A549 (cell line): ENCODE measurements at regions not wholly inside any gene's neighbourhood (a gene's known extent, or its start where the extent isn't known, plus 50 kb on each side); places are given as distances from the start of the nearest gene placed in this dataset.

Experiments used
- ATAC-seq, 2 experiments: fragments of 200-7000 bp in 1 of 2; fragments of >200 bp in 1 of 2; cut with Nextera tagmentation in 1 of 2; cut with Tn5 transposase in 1 of 2; 3 replicates each; pipeline versions ENCODE4 v1.8.0 to v1.9.1; 2018 to 2020; ENCODE audit warnings: mild to moderate bottlenecking in 1 of 2, moderate library complexity in 1 of 2
- CTCF ChIA-PET: fragments of 300-600 bp; sonication (Branson Sonifier 250); formaldehyde crosslinking; extraction: SDS; loops from one replicate; lab custom pipeline; 2021; ENCODE audit warnings: antibody characterized with exemption, inconsistent platforms; lab: Yijun Ruan, JAX
- POLR2A ChIA-PET: fragments of 350-600 bp; formaldehyde crosslinking; extraction: SDS; loops from one replicate; lab custom pipeline; 2021; ENCODE audit warnings: antibody characterized with exemption, inconsistent platforms; lab: Yijun Ruan, JAX
- DNase-seq, 2 experiments: peaks; one replicate each; pipeline versions ENCODE4 v3.0.0 to v3.0.0-alpha.2; 2011 to 2016; ENCODE audit warnings: low read depth in 1 of 2, low spot score in 1 of 2
- FAIRE-seq: peaks from 2 replicates; lab custom pipeline; 2011; peaks lifted over from hg19 to GRCh38; lab: Jason Lieb, UNC
- H3K27ac ChIP-seq, 2 experiments: fragments of >200 bp; sonication (Bioruptor Twin); formaldehyde crosslinking; 3 replicates each; pipeline ENCODE4 v1.5.1; 2016 to 2017
- H3K4me1 ChIP-seq: fragments of >200 bp; sonication (Bioruptor Twin); formaldehyde crosslinking; 3 replicates; pipeline ENCODE4 v1.6.1; 2016
- H3K4me2 ChIP-seq: fragments of >200 bp; sonication (Bioruptor Twin); formaldehyde crosslinking; 3 replicates; pipeline ENCODE4 v1.6.1; 2016
- H3K4me3 ChIP-seq: fragments of >200 bp; sonication (Bioruptor Twin); formaldehyde crosslinking; 3 replicates; pipeline ENCODE4 v1.5.1; 2016
- H3K9me3 ChIP-seq: fragments of >200 bp; sonication (Bioruptor Twin); formaldehyde crosslinking; 3 replicates; pipeline ENCODE4 v1.6.1; 2016
- ATOH8 ChIP-seq: fragments of 250-450 bp; sonication (Bioruptor Pico); IDR thresholded peaks from 2 replicates; pipeline ENCODE4 v1.5.0; 2020; ENCODE audit warnings: low read depth, mild to moderate bottlenecking, moderate library complexity
- BHLHE40 ChIP-seq: IDR thresholded peaks from 2 replicates; pipeline ENCODE4 v1.6.1; 2012; ENCODE audit warnings: low read depth, low read length, inconsistent platforms
- CBX2 ChIP-seq: fragments of 200-600 bp; sonication (generic); IDR thresholded peaks from 2 replicates; pipeline ENCODE4 v1.6.1; 2016; ENCODE audit warnings: low read depth, mild to moderate bottlenecking, borderline replicate concordance
- CEBPB ChIP-seq, 2 experiments: fragments of >200 bp in 1 of 2; sonication (Bioruptor Twin) in 1 of 2; formaldehyde crosslinking in 1 of 2; IDR thresholded peaks; 2 replicates each; pipeline ENCODE4 v1.6.1; 2012 to 2016
- CTCF ChIP-seq: fragments of >200 bp; sonication (Bioruptor Twin); formaldehyde crosslinking; IDR thresholded peaks from 3 replicates; pipeline ENCODE4 v1.5.1; 2016
- E2F6 ChIP-seq: IDR thresholded peaks from 2 replicates; pipeline ENCODE4 v1.6.1; 2012; ENCODE audit warnings: low read depth, borderline replicate concordance
- EHF ChIP-seq: fragments of 250-450 bp; sonication (Bioruptor Pico); IDR thresholded peaks from 2 replicates; pipeline ENCODE4 v1.5.0; 2020; ENCODE audit warnings: mild to moderate bottlenecking
- ELK1 ChIP-seq: fragments of 150-350 bp; IDR thresholded peaks from 2 replicates; pipeline ENCODE4 v1.6.1; 2014; ENCODE audit warnings: low read depth, mild to moderate bottlenecking, low read length
- EP300 ChIP-seq, 2 experiments: fragments of >200 bp; sonication (Bioruptor Twin); formaldehyde crosslinking; IDR thresholded peaks; 2 replicates in 1 of 2; 3 replicates in 1 of 2; pipeline ENCODE4 v1.6.1; 2016 to 2017
- FOSL2 ChIP-seq, 2 experiments: fragments of 450-650 bp in 1 of 2; fragments of >200 bp in 1 of 2; sonication (Bioruptor Twin) in 1 of 2; formaldehyde crosslinking; IDR thresholded peaks; 2 replicates each; pipeline versions ENCODE4 v1.5.0 to v1.6.1; 2016 to 2020; ENCODE audit warnings: mild to moderate bottlenecking in 1 of 2, moderate library complexity in 1 of 2
- FOXS1 ChIP-seq: fragments of 250-450 bp; sonication (Bioruptor Pico); IDR thresholded peaks from 2 replicates; pipeline ENCODE4 v1.5.0; 2020; ENCODE audit warnings: mild to moderate bottlenecking, moderate library complexity
- GATA3 ChIP-seq: IDR thresholded peaks from 2 replicates; pipeline ENCODE4 v1.6.1; 2012; ENCODE audit warnings: borderline replicate concordance
- HEYL ChIP-seq: fragments of 250-450 bp; sonication (Bioruptor Pico); IDR thresholded peaks from 2 replicates; pipeline ENCODE4 v1.8.0; 2021; ENCODE audit warnings: mild to moderate bottlenecking, moderate library complexity
- HOXA7 ChIP-seq: fragments of 250-450 bp; sonication (Bioruptor Pico); IDR thresholded peaks from 2 replicates; pipeline ENCODE4 v1.5.0; 2020; ENCODE audit warnings: mild to moderate bottlenecking, moderate library complexity
- HOXB13 ChIP-seq: fragments of 250-450 bp; sonication (Bioruptor Pico); IDR thresholded peaks from 2 replicates; pipeline ENCODE4 v1.5.0; 2020; ENCODE audit warnings: low read depth, mild to moderate bottlenecking, moderate library complexity
- HOXB5 ChIP-seq: fragments of 250-450 bp; sonication (Bioruptor Pico); IDR thresholded peaks from 2 replicates; pipeline ENCODE4 v1.5.0; 2020; ENCODE audit warnings: mild to moderate bottlenecking, moderate library complexity
- KDM1A ChIP-seq: fragments of 200-600 bp; sonication (generic); IDR thresholded peaks from 2 replicates; pipeline ENCODE4 v1.6.1; 2016; ENCODE audit warnings: low read depth, mild to moderate bottlenecking
- KDM5A ChIP-seq: fragments of 200-600 bp; sonication (generic); IDR thresholded peaks from 2 replicates; pipeline ENCODE4 v1.6.1; 2016; ENCODE audit warnings: antibody characterized with exemption, mild to moderate bottlenecking
- NPAS2 ChIP-seq: fragments of 250-450 bp; sonication (Bioruptor Pico); IDR thresholded peaks from 2 replicates; pipeline ENCODE4 v1.8.0; 2022; ENCODE audit warnings: mild to moderate bottlenecking, moderate library complexity, borderline replicate concordance
- PHF8 ChIP-seq: fragments of 200-600 bp; sonication (generic); IDR thresholded peaks from 2 replicates; pipeline ENCODE4 v1.6.1; 2016; ENCODE audit warnings: low read depth, mild to moderate bottlenecking, antibody characterized with exemption, moderate library complexity, borderline replicate concordance
- POLR2A ChIP-seq: IDR thresholded peaks from 2 replicates; pipeline ENCODE4 v1.6.1; 2012; ENCODE audit warnings: mild to moderate bottlenecking, low read length
- RARB ChIP-seq: fragments of 250-450 bp; sonication (Bioruptor Pico); IDR thresholded peaks from 2 replicates; pipeline ENCODE4 v1.8.0; 2021; ENCODE audit warnings: mild to moderate bottlenecking, moderate library complexity
- REST ChIP-seq: fragments of 200-600 bp; sonication (generic); IDR thresholded peaks from 2 replicates; pipeline ENCODE4 v1.6.1; 2016; ENCODE audit warnings: antibody characterized with exemption, mild to moderate bottlenecking, moderate library complexity
- RNF2 ChIP-seq: fragments of 200-600 bp; sonication (generic); IDR thresholded peaks from 2 replicates; pipeline ENCODE4 v1.6.1; 2016; ENCODE audit warnings: low read depth, mild to moderate bottlenecking, antibody characterized with exemption, moderate library complexity, borderline replicate concordance
- ZFP36 ChIP-seq: fragments of 450-650 bp; IDR thresholded peaks from 2 replicates; pipeline ENCODE4 v1.6.1; 2014; ENCODE audit warnings: borderline replicate concordance; ENCODE audit not compliant: partially characterized antibody
- WGBS: methylation state at CpG from one replicate; pipeline ENCODE4 v1.1.6; 2017; ENCODE audit errors: missing lambda C conversion rate; 5-methylcytosine and 5-hydroxymethylcytosine counted together

- no peak for FAIRE-seq
- no peak overlapping the region for H3K4me3 ChIP-seq
- POLR2A ChIA-PET: no interaction called here
Observed at GRCh38 chr1:208556461-208556860, 312.3 kb upstream of the PLXNA2 start.

GRCh38 chr1:208557046-208557722 lies 313.0 kb upstream of the PLXNA2 start:
- H3K4me1 ChIP-seq: no peaks in the 10 kb centered on the region
- H3K9me3 ChIP-seq: no peaks in the 10 kb centered on the region
- ChIA-PET POLR2A (no interaction called here), CTCF (no interaction called here)
- no peak overlapping the region for H3K27ac ChIP-seq
- no peak overlapping the region for H3K4me2 ChIP-seq
- DNase-seq (no peak), FAIRE-seq (no peak), ATAC-seq (no peak)
- no peak for TF ChIP-seq RNF2
- no peak for TF ChIP-seq POLR2A
- TF ChIP-seq REST: no peak
- TF ChIP-seq FOXS1: no peak
- TF ChIP-seq CEBPB (IDR thresholded peaks at IDR 0.05): no peak
- no peak for TF ChIP-seq HOXB5 (CRISPR knock-in tag)
- no peak for TF ChIP-seq HOXB13 (CRISPR knock-in tag)
- no peak for TF ChIP-seq HEYL (CRISPR knock-in tag)
- no peak for TF ChIP-seq GATA3
- no peak for TF ChIP-seq KDM5A
- TF ChIP-seq ATOH8 (CRISPR knock-in tag): no peak
- 5% methylated on average over 2 of the region's 2 CpGs for WGBS
- no peak overlapping the region for H3K4me3 ChIP-seq

More at GRCh38 chr1:208556461-208556860, 312.3 kb upstream of the PLXNA2 start:
- ATAC-seq (no peak), DNase-seq (no peak)
- 25% methylated on average over 6 of the region's 6 CpGs for WGBS
- Histone ChIP-seq H3K4me1 (no peaks in the 10 kb centered on the region), H3K27ac (no peak overlapping the region), H3K4me2 (no peak overlapping the region), H3K9me3 (no peaks in the 10 kb centered on the region)
- CTCF ChIA-PET: no interaction called here
- TF ChIP-seq NPAS2 (CRISPR knock-in tag) (no peak), BHLHE40 (no peak), EHF (no peak), PHF8 (no peak), CBX2 (no peak), CTCF (no peak), RARB (CRISPR knock-in tag) (no peak), FOSL2 (IDR thresholded peaks at IDR 0.05) (no peak), FOSL2 (CRISPR knock-in tag; IDR thresholded peaks at IDR 0.05) (no peak), KDM5A (no peak), EP300 (IDR thresholded peaks at IDR 0.05) (no peak), E2F6 (no peak), ZFP36 (no peak), HOXA7 (no peak), ELK1 (no peak), KDM1A (no peak), HEYL (CRISPR knock-in tag) (no peak)
